ENCODE measurements at regions not wholly inside any gene's neighbourhood (a gene's known extent, or its start where the extent isn't known, plus 50 kb on each side); places are given as distances from the start of the nearest gene placed in this dataset.

GRCh38 chr14:34330846-34331245 is 131.2 kb downstream of the SPTSSA start:
- no peaks in the 10 kb centered on the region for H3K9me1 ChIP-seq (replicated peaks; ENCODE audit: control insufficient read depth, extremely low read depth, insufficient read depth, low read length)
- H3K27me3 ChIP-seq (ENCODE audit: control insufficient read depth in 2 of 2, insufficient read depth in 2 of 2, low read length in 2 of 2): peaks cover 0 to 2% of the 10 kb centered on the region in 2 experiments
- BruUV-seq (replicated peaks): no TSS peak
- intact Hi-C loops (cut with micrococcal nuclease): loop anchor here (1.0 to 5.0 kb wide), 3 partner anchors 167 to 221 kb away; partner anchors contain the start of gene EAPP
- no peak for TF ChIP-seq MYC (IDR thresholded peaks at IDR 0.05; ENCODE audit: low read depth, low read length)
- TF ChIP-seq GATA2 (IDR thresholded peaks at IDR 0.05; ENCODE audit: insufficient read depth, insufficient read length, low read depth, low read length): no peak
- TF ChIP-seq JUN (IDR thresholded peaks at IDR 0.05; ENCODE audit: borderline replicate concordance, insufficient read depth, insufficient read length, low read depth): no peak
- TF ChIP-seq MAX (IDR thresholded peaks at IDR 0.05; ENCODE audit: insufficient read depth, insufficient read length): no peak
- H3K36me3 ChIP-seq (ENCODE audit: control insufficient read depth in 2 of 2, extremely low read depth in 1 of 2, insufficient read depth in 2 of 2, low read length in 2 of 2): no peaks in the 10 kb centered on the region
- H3K4me1 ChIP-seq (ENCODE audit: control insufficient read depth, extremely low read depth, insufficient read depth, low read length): no peaks in the 10 kb centered on the region
- no peaks in the 10 kb centered on the region for H4K20me1 ChIP-seq (replicated peaks; ENCODE audit: control insufficient read depth, extremely low read depth, insufficient read depth, low read length)
- H2AFZ ChIP-seq (ENCODE audit: low read depth, low read length): no peak overlapping the region
- DNase-seq (ENCODE audit: low read depth, low spot score) (no peak), FAIRE-seq (no peak)
- H3K4me2 ChIP-seq (ENCODE audit: insufficient read depth, low read length): no peak overlapping the region
- CTCF ChIA-PET: interaction anchor here (1.2 to 1.8 kb wide), 4 partner anchors 13 to 203 kb away, joined by 4 to 27 read pairs (median 4); no protein-coding TSS in a partner anchor
- no peak overlapping the region for H3K27ac ChIP-seq (ENCODE audit: insufficient read depth, low read depth, low read length)
- dilution Hi-C loops (cut with MboI; ENCODE audit: extremely low pct_ligation_motif_present, low sequenced_read_pairs): no loop called here
- H3K9ac ChIP-seq (replicated peaks; ENCODE audit: extremely low read depth, insufficient read depth, low read length): no peak overlapping the region
- no peaks in the 10 kb centered on the region for H3K9me3 ChIP-seq (replicated peaks; ENCODE audit: control insufficient read depth, insufficient read depth, low read length)
- no peaks in the 10 kb centered on the region for H3K79me2 ChIP-seq (ENCODE audit: control insufficient read depth, insufficient read depth, low read length)
- no peak overlapping the region for H3K4me3 ChIP-seq (replicated peaks in 1 of 3; ENCODE audit: insufficient read depth in 1 of 3, low read depth in 1 of 3, low read length in 3 of 3)
- POLR2A ChIA-PET: no interaction called here

GRCh38 chr14:34329301-34329700 is 132.7 kb downstream of the SPTSSA start:
- POLR2A ChIA-PET: interaction anchor here (0.6 kb wide), 1 partner anchor 321 kb away, joined by 3 read pairs; no protein-coding TSS in a partner anchor
- no peak for TF ChIP-seq EZH2 (IDR thresholded peaks at IDR 0.05; ENCODE audit: borderline replicate concordance, low read depth, low read length, severe bottlenecking)
- no peak for TF ChIP-seq MAX (IDR thresholded peaks at IDR 0.05; ENCODE audit: insufficient read depth, insufficient read length)
- TF ChIP-seq FOS (IDR thresholded peaks at IDR 0.05; ENCODE audit: borderline replicate concordance, insufficient read depth, low read length): no peak
- no peak for TF ChIP-seq JUN (IDR thresholded peaks at IDR 0.05; ENCODE audit: borderline replicate concordance, insufficient read depth, insufficient read length, low read depth)
- TF ChIP-seq CTCF (IDR thresholded peaks at IDR 0.05; ENCODE audit: extremely low read depth in 1 of 2, insufficient read depth in 1 of 2, low read depth in 1 of 2, low read length in 2 of 2): no peak
- TF ChIP-seq GATA2 (IDR thresholded peaks at IDR 0.05; ENCODE audit: insufficient read depth, insufficient read length, low read depth, low read length): no peak
- no peak for TF ChIP-seq POLR2A (IDR thresholded peaks at IDR 0.05; ENCODE audit: low read depth, low read length)
- no peak for TF ChIP-seq POLR2AphosphoS5 (IDR thresholded peaks at IDR 0.05; ENCODE audit: insufficient read depth, low read depth, low read length)
- no peak for TF ChIP-seq MYC (IDR thresholded peaks at IDR 0.05; ENCODE audit: low read depth, low read length)
- no peak overlapping the region for H2AFZ ChIP-seq (ENCODE audit: low read depth, low read length)
- intact Hi-C loops (cut with micrococcal nuclease) (no loop called here), dilution Hi-C loops (cut with MboI; ENCODE audit: extremely low pct_ligation_motif_present, low sequenced_read_pairs) (no loop called here)
- FAIRE-seq: no peak
- no peak for DNase-seq (ENCODE audit: low read depth, low spot score)
- no peaks in the 10 kb centered on the region for H3K9me1 ChIP-seq (replicated peaks; ENCODE audit: control insufficient read depth, extremely low read depth, insufficient read depth, low read length)
- no peaks in the 10 kb centered on the region for H3K79me2 ChIP-seq (ENCODE audit: control insufficient read depth, insufficient read depth, low read length)
- no peak overlapping the region for H3K4me3 ChIP-seq (replicated peaks in 1 of 3; ENCODE audit: insufficient read depth in 1 of 3, low read depth in 1 of 3, low read length in 3 of 3)
- H3K9me3 ChIP-seq (replicated peaks; ENCODE audit: control insufficient read depth, insufficient read depth, low read length): no peaks in the 10 kb centered on the region
- no peaks in the 10 kb centered on the region for H4K20me1 ChIP-seq (replicated peaks; ENCODE audit: control insufficient read depth, extremely low read depth, insufficient read depth, low read length)
- H3K4me2 ChIP-seq (ENCODE audit: insufficient read depth, low read length): no peak overlapping the region
- peaks cover 0 to 2% of the 10 kb centered on the region in 2 experiments for H3K27me3 ChIP-seq (ENCODE audit: control insufficient read depth in 2 of 2, insufficient read depth in 2 of 2, low read length in 2 of 2)
- CTCF ChIA-PET: interaction anchor here (0.7 to 1.3 kb wide), 8 partner anchors 9 to 1753 kb away, joined by 3 to 5 read pairs (median 3); no protein-coding TSS in a partner anchor
- no peak overlapping the region for H3K9ac ChIP-seq (replicated peaks; ENCODE audit: extremely low read depth, insufficient read depth, low read length)
- no peaks in the 10 kb centered on the region for H3K4me1 ChIP-seq (ENCODE audit: control insufficient read depth, extremely low read depth, insufficient read depth, low read length)
- BruUV-seq (replicated peaks): no TSS peak
- no peaks in the 10 kb centered on the region for H3K36me3 ChIP-seq (ENCODE audit: control insufficient read depth in 2 of 2, extremely low read depth in 1 of 2, insufficient read depth in 2 of 2, low read length in 2 of 2)
- H3K27ac ChIP-seq (ENCODE audit: insufficient read depth, low read depth, low read length): no peak overlapping the region

Data from endothelial cell of umbilical vein (primary cell).